ENCODE measurements at regions not wholly inside any gene's neighbourhood (a gene's known extent, or its start where the extent isn't known, plus 50 kb on each side); places are given as distances from the start of the nearest gene placed in this dataset.

- Histone ChIP-seq H3K4me1 (ENCODE audit: insufficient read depth, low read length) (no peaks in the 10 kb centered on the region), H2AFZ (ENCODE audit: low read length) (no peak overlapping the region), H3K9me3 (ENCODE audit: low read length) (no peaks in the 10 kb centered on the region), H3K4me2 (ENCODE audit: low read depth, low read length) (no peak overlapping the region), H3K36me3 (replicated peaks in 1 of 2; ENCODE audit: control insufficient read depth in 1 of 2, insufficient read depth in 2 of 2, low read length in 2 of 2) (no peaks in the 10 kb centered on the region), H3K4me3 (replicated peaks in 1 of 3; ENCODE audit: insufficient read depth in 1 of 3, low read depth in 2 of 3, low read length in 3 of 3) (no peak overlapping the region), H3K79me2 (ENCODE audit: insufficient read depth, low read length) (no peaks in the 10 kb centered on the region), H3K27me3 (ENCODE audit: control insufficient read depth in 1 of 2, insufficient read depth in 2 of 2, low read length in 2 of 2) (no peaks in the 10 kb centered on the region), H4K20me1 (ENCODE audit: insufficient read depth, low read length) (no peaks in the 10 kb centered on the region), H3K27ac (ENCODE audit: extremely low read length, insufficient read depth, low read length) (no peak overlapping the region), H3K9ac (ENCODE audit: insufficient read depth, low read depth, low read length) (no peak overlapping the region)
- ATAC-seq (no peak), DNase-seq (ENCODE audit: low spot score) (no peak), FAIRE-seq (no peak)
- in situ Hi-C loops (cut with HindIII; ENCODE audit: extremely low pct_ligation_motif_present, low pct_unique_long_range_greater_than_20kb): no loop called here
- ChIA-PET CTCF (ENCODE audit: low intra/inter-chr PET ratio, low total read pairs) (no interaction called here), POLR2A (no interaction called here)
- intact Hi-C loops (cut with micrococcal nuclease; ENCODE audit: unreplicated experiment): no loop called here
- no peak for TF ChIP-seq ZNF460 (CRISPR knock-in tag; IDR thresholded peaks at IDR 0.05; ENCODE audit: borderline replicate concordance)
- no peak for TF ChIP-seq TCF7L2 (IDR thresholded peaks at IDR 0.05; ENCODE audit: low read depth, low read length)
- no peak for TF ChIP-seq CREB3 (CRISPR knock-in tag; IDR thresholded peaks at IDR 0.05)
- no peak for TF ChIP-seq ZNF761 (CRISPR knock-in tag; conservative IDR thresholded peaks at IDR 0.05)
- no peak for TF ChIP-seq ZNF782 (CRISPR knock-in tag; IDR thresholded peaks at IDR 0.05; ENCODE audit: borderline replicate concordance)
- TF ChIP-seq SRSF4 (IDR thresholded peaks at IDR 0.05; ENCODE audit: low read depth, low read length, poor library complexity, severe bottlenecking): no peak
- no peak for TF ChIP-seq ZNF768 (CRISPR knock-in tag; IDR thresholded peaks at IDR 0.05)
- no peak for TF ChIP-seq ZNF678 (CRISPR knock-in tag; IDR thresholded peaks at IDR 0.05)
- no TSS peak for BruUV-seq (replicated peaks)
- 0% methylated on average over 2 of the region's 2 CpGs for WGBS (ENCODE audit: low lambda C conversion rate)
These were observed 417.9 kb downstream of the SLCO4C1 start for GRCh38 chr5:101878190-101878589.

GRCh38 chr5:101877451-101877850 lies 418.6 kb downstream of the SLCO4C1 start:
- 0% methylated on average over 1 of the region's 1 CpG for WGBS (ENCODE audit: low lambda C conversion rate)
- CTCF ChIA-PET (ENCODE audit: low intra/inter-chr PET ratio, low total read pairs): no interaction called here
- no TSS peak for BruUV-seq (replicated peaks)
- DNase-seq (ENCODE audit: low spot score) (no peak), ATAC-seq (no peak), FAIRE-seq (no peak)
- Histone ChIP-seq H4K20me1 (ENCODE audit: insufficient read depth, low read length) (no peaks in the 10 kb centered on the region), H3K4me1 (ENCODE audit: insufficient read depth, low read length) (no peaks in the 10 kb centered on the region), H3K9me3 (ENCODE audit: low read length) (no peaks in the 10 kb centered on the region), H3K4me3 (replicated peaks in 1 of 3; ENCODE audit: insufficient read depth in 1 of 3, low read depth in 2 of 3, low read length in 3 of 3) (no peak overlapping the region), H2AFZ (ENCODE audit: low read length) (no peak overlapping the region), H3K36me3 (replicated peaks in 1 of 2; ENCODE audit: control insufficient read depth in 1 of 2, insufficient read depth in 2 of 2, low read length in 2 of 2) (no peaks in the 10 kb centered on the region), H3K9ac (ENCODE audit: insufficient read depth, low read depth, low read length) (no peak overlapping the region), H3K4me2 (ENCODE audit: low read depth, low read length) (no peak overlapping the region), H3K79me2 (ENCODE audit: insufficient read depth, low read length) (no peaks in the 10 kb centered on the region), H3K27ac (ENCODE audit: extremely low read length, insufficient read depth, low read length) (no peak overlapping the region), H3K27me3 (ENCODE audit: control insufficient read depth in 1 of 2, insufficient read depth in 2 of 2, low read length in 2 of 2) (no peaks in the 10 kb centered on the region)
- intact Hi-C loops (cut with micrococcal nuclease; ENCODE audit: unreplicated experiment): no loop called here
- in situ Hi-C loops (cut with HindIII; ENCODE audit: extremely low pct_ligation_motif_present, low pct_unique_long_range_greater_than_20kb): no loop called here
- POLR2A ChIA-PET: no interaction called here
- TF ChIP-seq ZC3H13 (CRISPR knock-in tag; IDR thresholded peaks at IDR 0.05) (no peak), GMEB1 (CRISPR knock-in tag; IDR thresholded peaks at IDR 0.05; ENCODE audit: borderline replicate concordance) (no peak), THAP8 (CRISPR knock-in tag; IDR thresholded peaks at IDR 0.05; ENCODE audit: borderline replicate concordance) (no peak), ZFP91 (CRISPR knock-in tag; IDR thresholded peaks at IDR 0.05; ENCODE audit: borderline replicate concordance) (no peak)
